Suppressor macrophage treated with lipopolysaccharide for 1 hour (primary cell): ENCODE measurements at regions not wholly inside any gene's neighbourhood (a gene's known extent, or its start where the extent isn't known, plus 50 kb on each side); places are given as distances from the start of the nearest gene placed in this dataset.
"Not testable (repeated sequence)": the region's sequence is repeated elsewhere in the genome, so short reads cannot be mapped to it uniquely, and the experiment has no call there.

ENCODE experiments used
- DNase-seq, 3 donors: peaks; one replicate each; pipeline ENCODE4 v3.0.0-alpha.2; 2020 to 2022

DNA sequence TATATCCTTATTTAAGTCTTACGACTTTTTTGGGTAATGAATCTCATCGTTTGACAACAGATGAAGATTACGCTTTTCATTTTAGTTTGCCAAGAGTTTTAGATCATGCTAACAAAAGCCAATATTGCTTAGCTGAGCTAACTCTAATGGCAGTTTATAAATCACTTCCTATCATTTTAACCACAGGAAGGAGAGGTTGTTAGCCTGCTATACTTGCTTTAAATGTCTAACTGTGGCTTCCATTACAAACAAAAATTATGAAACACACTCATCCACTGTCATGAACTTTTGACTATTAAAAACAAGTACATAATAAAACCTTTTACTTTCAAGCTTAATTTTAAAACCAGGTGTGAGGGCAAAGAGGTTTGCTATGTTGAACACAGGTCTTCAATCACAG is 53.7 kb upstream of the ANKH start:
- no peak for DNase-seq

GRCh38 chr5:14922952-14923351 is 51.4 kb upstream of the ANKH start:
- not testable (repeated sequence) for DNase-seq

GRCh38 chr5:14922456-14922855 is 50.9 kb upstream of the ANKH start:
- no peak for DNase-seq
